OCI-LY1 (cell line): ENCODE measurements at regions not wholly inside any gene's neighbourhood (a gene's known extent, or its start where the extent isn't known, plus 50 kb on each side); places are given as distances from the start of the nearest gene placed in this dataset.

ENCODE experiments used
- H2AFZ ChIP-seq: fragments of 200-600 bp; sonication (generic), shearing (Covaris generic); 2 replicates; pipeline ENCODE4 v1.6.0; 2014; ENCODE audit warnings: antibody characterized with exemption, mild to moderate bottlenecking, low read length
- H3F3A ChIP-seq: fragments of 200-600 bp; sonication (generic), shearing (Covaris generic); 2 replicates; pipeline ENCODE4 v1.6.0; 2014; ENCODE audit warnings: mild to moderate bottlenecking, antibody characterized with exemption, low read length, moderate library complexity; ENCODE audit not compliant: insufficient read depth
- H3K27ac ChIP-seq: fragments of 200-600 bp; sonication (generic); 2 replicates; pipeline ENCODE4 v1.5.1; 2014; ENCODE audit warnings: low read length, mixed run types, mild to moderate bottlenecking, low read depth; ENCODE audit not compliant: poor library complexity, severe bottlenecking
- H3K27me3 ChIP-seq: fragments of 200-600 bp; sonication (generic); 2 replicates; pipeline ENCODE4 v1.6.0; 2014; ENCODE audit warnings: antibody characterized with exemption, mild to moderate bottlenecking, low read length, moderate library complexity; ENCODE audit not compliant: insufficient read depth
- H3K36me3 ChIP-seq: fragments of 200-600 bp; sonication (generic); 2 replicates; pipeline ENCODE4 v1.6.1; 2014; ENCODE audit warnings: mild to moderate bottlenecking, antibody characterized with exemption, low read length, moderate library complexity, mixed read lengths; ENCODE audit not compliant: insufficient read depth
- H3K4me1 ChIP-seq: fragments of 200-600 bp; sonication (generic); 2 replicates; pipeline ENCODE4 v1.5.1; 2014; ENCODE audit warnings: mild to moderate bottlenecking, low read length, moderate library complexity; ENCODE audit not compliant: insufficient read depth, severe bottlenecking
- H3K4me2 ChIP-seq: fragments of 200-600 bp; sonication (generic), shearing (Covaris generic); 2 replicates; pipeline ENCODE4 v1.6.1; 2014; ENCODE audit warnings: low read length
- H3K4me3 ChIP-seq: fragments of 200-600 bp; sonication (generic); 2 replicates; pipeline ENCODE4 v1.5.1; 2014; ENCODE audit warnings: low read length, low read depth, mild to moderate bottlenecking, mixed read lengths; ENCODE audit not compliant: poor library complexity, severe bottlenecking
- H3K79me2 ChIP-seq: fragments of 200-600 bp; shearing (Covaris generic); 2 replicates; pipeline ENCODE4 v1.6.1; 2016; ENCODE audit warnings: mixed run types, low read length, mixed read lengths; ENCODE audit not compliant: insufficient read depth
- H3K9ac ChIP-seq: fragments of 200-600 bp; sonication (generic), shearing (Covaris generic); 2 replicates; pipeline ENCODE4 v1.6.1; 2014; ENCODE audit warnings: mild to moderate bottlenecking, low read length, mixed read lengths
- H3K9me2 ChIP-seq: fragments of 200-600 bp; sonication (generic), shearing (Covaris generic); 2 replicates; pipeline ENCODE4 v1.6.1; 2014; ENCODE audit warnings: low read depth, mild to moderate bottlenecking, low read length, mixed read lengths
- H3K9me3 ChIP-seq: fragments of 200-600 bp; shearing (Covaris generic); 2 replicates; pipeline ENCODE4 v1.6.1; 2014; ENCODE audit warnings: low read length, mixed read lengths
- H4K20me1 ChIP-seq: fragments of 200-600 bp; sonication (generic), shearing (Covaris generic); 2 replicates; pipeline ENCODE4 v1.6.0; 2016; ENCODE audit warnings: mild to moderate bottlenecking, low read length; ENCODE audit not compliant: insufficient read depth
- CTCF ChIP-seq: fragments of 200-600 bp; sonication (generic), shearing (Covaris generic); IDR thresholded peaks from 2 replicates; pipeline ENCODE4 v1.5.1; 2017; ENCODE audit warnings: mild to moderate bottlenecking, antibody characterized with exemption, low read length, moderate library complexity, mixed read lengths
- EZH2 ChIP-seq: fragments of 200-600 bp; sonication (generic), shearing (Covaris generic); IDR thresholded peaks from 2 replicates; pipeline ENCODE4 v1.8.0; 2017; ENCODE audit warnings: borderline replicate concordance, mixed run types, mild to moderate bottlenecking, antibody characterized with exemption, low read length, moderate library complexity, mixed read lengths

GRCh38 chrX:16308773-16309172, 141.5 kb downstream of the MAGEB17 start:
- TF ChIP-seq CTCF, result no peak
- TF ChIP-seq EZH2, result no peak
- H3K9me3 ChIP-seq, result no peaks in the 10 kb centered on the region
- H3F3A ChIP-seq, result no peaks in the 10 kb centered on the region
- H4K20me1 ChIP-seq, result no peaks in the 10 kb centered on the region
- H3K27me3 ChIP-seq, result no peaks in the 10 kb centered on the region
- no peak overlapping the region for H3K4me3 ChIP-seq
- H3K4me2 ChIP-seq, result no peak overlapping the region
- H3K36me3 ChIP-seq, result no peaks in the 10 kb centered on the region
- no peaks in the 10 kb centered on the region for H3K9me2 ChIP-seq
- H3K4me1 ChIP-seq, result no peaks in the 10 kb centered on the region
- H3K27ac ChIP-seq, result no peak overlapping the region
- no peak overlapping the region for H3K9ac ChIP-seq
- no peak overlapping the region for H2AFZ ChIP-seq
- no peaks in the 10 kb centered on the region for H3K79me2 ChIP-seq

- Histone ChIP-seq H3K4me1 (no peaks in the 10 kb centered on the region), H3K4me3 (no peak overlapping the region), H3K36me3 (no peaks in the 10 kb centered on the region), H3K27ac (no peak overlapping the region), H4K20me1 (no peaks in the 10 kb centered on the region), H3F3A (no peaks in the 10 kb centered on the region), H3K4me2 (no peak overlapping the region), H3K27me3 (no peaks in the 10 kb centered on the region), H3K9me2 (no peaks in the 10 kb centered on the region), H3K9ac (no peak overlapping the region), H2AFZ (no peak overlapping the region), H3K9me3 (no peaks in the 10 kb centered on the region), H3K79me2 (no peaks in the 10 kb centered on the region)
- no peak for TF ChIP-seq CTCF
- TF ChIP-seq EZH2, result no peak
These were observed 143.0 kb downstream of the MAGEB17 start for GRCh38 chrX:16310326-16310725.

- Histone ChIP-seq H3K27me3 (no peaks in the 10 kb centered on the region), H3K4me1 (no peaks in the 10 kb centered on the region), H3K9ac (no peak overlapping the region), H3K9me3 (no peaks in the 10 kb centered on the region), H3F3A (no peaks in the 10 kb centered on the region), H3K36me3 (no peaks in the 10 kb centered on the region), H3K4me3 (no peak overlapping the region), H3K27ac (no peak overlapping the region), H2AFZ (no peak overlapping the region), H3K79me2 (no peaks in the 10 kb centered on the region), H4K20me1 (no peaks in the 10 kb centered on the region), H3K4me2 (no peak overlapping the region), H3K9me2 (no peaks in the 10 kb centered on the region)
- TF ChIP-seq EZH2 (no peak), CTCF (no peak)
These were observed 144.4 kb downstream of the MAGEB17 start for GRCh38 chrX:16311671-16312070.
